ENCODE measurements at regions not wholly inside any gene's neighbourhood (a gene's known extent, or its start where the extent isn't known, plus 50 kb on each side); places are given as distances from the start of the nearest gene placed in this dataset.

DNA sequence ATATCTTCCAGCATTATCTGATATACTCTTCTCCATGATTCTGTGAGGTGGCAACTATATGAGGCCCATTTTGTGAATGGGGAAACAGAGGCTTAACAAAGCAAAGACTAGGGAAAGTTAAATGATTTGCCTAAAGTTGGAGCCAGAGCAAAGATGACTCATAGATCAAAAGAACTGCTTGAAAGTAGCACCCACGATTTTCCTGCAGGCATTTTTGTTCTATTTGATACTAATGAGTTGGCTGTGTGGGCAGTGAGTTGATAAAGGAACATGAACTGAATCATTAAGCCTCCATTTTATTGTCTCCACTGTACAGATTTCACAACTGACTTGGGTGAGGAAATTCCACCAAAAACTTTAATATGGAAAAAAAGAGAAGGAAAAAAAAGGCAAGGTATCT is 138.9 kb upstream of the IGFBP7 start:
- FAIRE-seq (no peak), DNase-seq (ENCODE audit: low read depth, low spot score) (no peak)
- intact Hi-C loops (cut with micrococcal nuclease): no loop called here
- Histone ChIP-seq H3K4me3 (replicated peaks in 1 of 3; ENCODE audit: insufficient read depth in 1 of 3, low read depth in 1 of 3, low read length in 3 of 3) (no peak overlapping the region), H3K4me2 (ENCODE audit: insufficient read depth, low read length) (no peak overlapping the region), H3K27me3 (ENCODE audit: control insufficient read depth in 2 of 2, insufficient read depth in 2 of 2, low read length in 2 of 2) (no peaks in the 10 kb centered on the region), H3K9me3 (replicated peaks; ENCODE audit: control insufficient read depth, insufficient read depth, low read length) (no peaks in the 10 kb centered on the region), H2AFZ (ENCODE audit: low read depth, low read length) (no peak overlapping the region), H3K9me1 (replicated peaks; ENCODE audit: control insufficient read depth, extremely low read depth, insufficient read depth, low read length) (no peaks in the 10 kb centered on the region), H3K79me2 (ENCODE audit: control insufficient read depth, insufficient read depth, low read length) (no peaks in the 10 kb centered on the region), H3K27ac (ENCODE audit: insufficient read depth, low read depth, low read length) (no peak overlapping the region), H3K9ac (replicated peaks; ENCODE audit: extremely low read depth, insufficient read depth, low read length) (no peak overlapping the region), H3K4me1 (ENCODE audit: control insufficient read depth, extremely low read depth, insufficient read depth, low read length) (peaks cover 3% of the 10 kb centered on the region), H3K36me3 (ENCODE audit: control insufficient read depth in 2 of 2, extremely low read depth in 1 of 2, insufficient read depth in 2 of 2, low read length in 2 of 2) (no peaks in the 10 kb centered on the region), H4K20me1 (replicated peaks; ENCODE audit: control insufficient read depth, extremely low read depth, insufficient read depth, low read length) (no peaks in the 10 kb centered on the region)
- CTCF ChIA-PET: no interaction called here
- TF ChIP-seq JUN (IDR thresholded peaks at IDR 0.05; ENCODE audit: borderline replicate concordance, insufficient read depth, insufficient read length, low read depth) (no peak), POLR2AphosphoS5 (IDR thresholded peaks at IDR 0.05; ENCODE audit: insufficient read depth, low read depth, low read length) (no peak), FOS (IDR thresholded peaks at IDR 0.05; ENCODE audit: borderline replicate concordance, insufficient read depth, low read length) (no peak)
- dilution Hi-C loops (cut with MboI; ENCODE audit: extremely low pct_ligation_motif_present, low sequenced_read_pairs): no loop called here
- BruUV-seq (replicated peaks): no TSS peak
- POLR2A ChIA-PET: no interaction called here

DNA sequence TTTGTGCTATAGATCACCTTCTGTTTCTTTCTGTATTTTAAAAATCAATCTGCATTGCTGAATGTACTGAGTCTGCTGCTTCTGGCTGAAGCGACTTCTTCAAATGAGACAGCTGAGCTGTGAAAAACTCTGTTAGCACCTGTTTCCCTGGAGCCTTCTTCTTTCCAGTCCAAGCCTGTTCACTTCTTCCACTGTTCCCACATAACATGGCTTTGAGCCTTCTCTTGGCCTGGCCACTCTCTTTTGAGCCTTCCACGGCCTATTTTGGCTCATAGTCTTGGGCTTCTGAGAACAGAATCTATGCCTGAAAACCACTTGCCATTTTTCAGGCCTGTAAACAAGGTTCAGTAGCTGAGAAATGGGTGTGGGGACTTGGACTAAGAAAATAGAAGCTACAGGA is 132.9 kb upstream of the IGFBP7 start:
- TF ChIP-seq FOS (IDR thresholded peaks at IDR 0.05; ENCODE audit: borderline replicate concordance, insufficient read depth, low read length): no peak
- TF ChIP-seq POLR2AphosphoS5 (IDR thresholded peaks at IDR 0.05; ENCODE audit: insufficient read depth, low read depth, low read length): no peak
- TF ChIP-seq, protein P1, sequence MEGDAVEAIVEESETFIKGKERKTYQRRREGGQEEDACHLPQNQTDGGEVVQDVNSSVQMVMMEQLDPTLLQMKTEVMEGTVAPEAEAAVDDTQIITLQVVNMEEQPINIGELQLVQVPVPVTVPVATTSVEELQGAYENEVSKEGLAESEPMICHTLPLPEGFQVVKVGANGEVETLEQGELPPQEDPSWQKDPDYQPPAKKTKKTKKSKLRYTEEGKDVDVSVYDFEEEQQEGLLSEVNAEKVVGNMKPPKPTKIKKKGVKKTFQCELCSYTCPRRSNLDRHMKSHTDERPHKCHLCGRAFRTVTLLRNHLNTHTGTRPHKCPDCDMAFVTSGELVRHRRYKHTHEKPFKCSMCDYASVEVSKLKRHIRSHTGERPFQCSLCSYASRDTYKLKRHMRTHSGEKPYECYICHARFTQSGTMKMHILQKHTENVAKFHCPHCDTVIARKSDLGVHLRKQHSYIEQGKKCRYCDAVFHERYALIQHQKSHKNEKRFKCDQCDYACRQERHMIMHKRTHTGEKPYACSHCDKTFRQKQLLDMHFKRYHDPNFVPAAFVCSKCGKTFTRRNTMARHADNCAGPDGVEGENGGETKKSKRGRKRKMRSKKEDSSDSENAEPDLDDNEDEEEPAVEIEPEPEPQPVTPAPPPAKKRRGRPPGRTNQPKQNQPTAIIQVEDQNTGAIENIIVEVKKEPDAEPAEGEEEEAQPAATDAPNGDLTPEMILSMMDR (IDR thresholded peaks at IDR 0.05; ENCODE audit: extremely low read depth in 1 of 2, insufficient read depth in 1 of 2, low read depth in 1 of 2, low read length in 2 of 2): no peak
- TF ChIP-seq, protein P2, sequence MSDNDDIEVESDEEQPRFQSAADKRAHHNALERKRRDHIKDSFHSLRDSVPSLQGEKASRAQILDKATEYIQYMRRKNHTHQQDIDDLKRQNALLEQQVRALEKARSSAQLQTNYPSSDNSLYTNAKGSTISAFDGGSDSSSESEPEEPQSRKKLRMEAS (IDR thresholded peaks at IDR 0.05; ENCODE audit: insufficient read depth, insufficient read length): no peak
- TF ChIP-seq POLR2A (IDR thresholded peaks at IDR 0.05; ENCODE audit: low read depth, low read length): no peak
- TF ChIP-seq GATA2 (IDR thresholded peaks at IDR 0.05; ENCODE audit: insufficient read depth, insufficient read length, low read depth, low read length): no peak
- no peak for TF ChIP-seq JUN (IDR thresholded peaks at IDR 0.05; ENCODE audit: borderline replicate concordance, insufficient read depth, insufficient read length, low read depth)
- Histone ChIP-seq H3K4me2 (ENCODE audit: insufficient read depth, low read length) (no peak overlapping the region), H3K9ac (replicated peaks; ENCODE audit: extremely low read depth, insufficient read depth, low read length) (no peak overlapping the region), H4K20me1 (replicated peaks; ENCODE audit: control insufficient read depth, extremely low read depth, insufficient read depth, low read length) (no peaks in the 10 kb centered on the region), H3K9me1 (replicated peaks; ENCODE audit: control insufficient read depth, extremely low read depth, insufficient read depth, low read length) (no peaks in the 10 kb centered on the region), H3K9me3 (replicated peaks; ENCODE audit: control insufficient read depth, insufficient read depth, low read length) (no peaks in the 10 kb centered on the region), H3K4me1 (ENCODE audit: control insufficient read depth, extremely low read depth, insufficient read depth, low read length) (no peaks in the 10 kb centered on the region), H3K27ac (ENCODE audit: insufficient read depth, low read depth, low read length) (no peak overlapping the region), H3K79me2 (ENCODE audit: control insufficient read depth, insufficient read depth, low read length) (no peaks in the 10 kb centered on the region), H2AFZ (ENCODE audit: low read depth, low read length) (no peak overlapping the region), H3K27me3 (ENCODE audit: control insufficient read depth in 2 of 2, insufficient read depth in 2 of 2, low read length in 2 of 2) (peaks cover 3% of the 10 kb centered on the region in 2 experiments), H3K4me3 (replicated peaks in 1 of 3; ENCODE audit: insufficient read depth in 1 of 3, low read depth in 1 of 3, low read length in 3 of 3) (no peak overlapping the region), H3K36me3 (ENCODE audit: control insufficient read depth in 2 of 2, extremely low read depth in 1 of 2, insufficient read depth in 2 of 2, low read length in 2 of 2) (no peaks in the 10 kb centered on the region)
- ChIA-PET POLR2A (no interaction called here), CTCF (no interaction called here)
- BruUV-seq (replicated peaks): no TSS peak
- dilution Hi-C loops (cut with MboI; ENCODE audit: extremely low pct_ligation_motif_present, low sequenced_read_pairs): no loop called here
- intact Hi-C loops (cut with micrococcal nuclease): no loop called here
- FAIRE-seq (no peak), DNase-seq (ENCODE audit: low read depth, low spot score) (no peak)

All from endothelial cell of umbilical vein (primary cell).